ENCODE measurements at regions not wholly inside any gene's neighbourhood (a gene's known extent, or its start where the extent isn't known, plus 50 kb on each side); places are given as distances from the start of the nearest gene placed in this dataset.
"Not testable (repeated sequence)": the region's sequence is repeated elsewhere in the genome, so short reads cannot be mapped to it uniquely, and the experiment has no call there.

DNA sequence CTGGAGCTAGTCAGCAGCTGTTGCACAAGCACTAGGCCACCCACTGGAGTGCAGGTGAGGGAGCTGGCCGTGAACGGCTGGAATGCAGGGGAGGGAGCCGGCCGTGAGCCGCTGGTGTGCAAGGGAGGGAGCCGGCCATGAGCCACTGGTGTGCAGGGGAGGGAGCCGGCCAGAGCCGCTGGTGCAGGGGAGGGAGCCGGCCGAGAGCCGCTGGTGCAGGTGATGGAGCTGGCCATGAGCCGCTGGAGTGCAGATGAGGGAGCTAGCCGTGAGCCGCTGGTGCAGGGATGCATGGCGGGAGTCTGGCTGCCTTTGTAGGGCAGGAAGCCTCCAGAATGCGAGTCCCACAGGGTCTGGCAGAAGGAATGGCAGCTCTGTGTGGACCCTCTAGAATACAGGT is 1470.0 kb upstream of the DEFB115 start:
- TF ChIP-seq, protein P1, sequence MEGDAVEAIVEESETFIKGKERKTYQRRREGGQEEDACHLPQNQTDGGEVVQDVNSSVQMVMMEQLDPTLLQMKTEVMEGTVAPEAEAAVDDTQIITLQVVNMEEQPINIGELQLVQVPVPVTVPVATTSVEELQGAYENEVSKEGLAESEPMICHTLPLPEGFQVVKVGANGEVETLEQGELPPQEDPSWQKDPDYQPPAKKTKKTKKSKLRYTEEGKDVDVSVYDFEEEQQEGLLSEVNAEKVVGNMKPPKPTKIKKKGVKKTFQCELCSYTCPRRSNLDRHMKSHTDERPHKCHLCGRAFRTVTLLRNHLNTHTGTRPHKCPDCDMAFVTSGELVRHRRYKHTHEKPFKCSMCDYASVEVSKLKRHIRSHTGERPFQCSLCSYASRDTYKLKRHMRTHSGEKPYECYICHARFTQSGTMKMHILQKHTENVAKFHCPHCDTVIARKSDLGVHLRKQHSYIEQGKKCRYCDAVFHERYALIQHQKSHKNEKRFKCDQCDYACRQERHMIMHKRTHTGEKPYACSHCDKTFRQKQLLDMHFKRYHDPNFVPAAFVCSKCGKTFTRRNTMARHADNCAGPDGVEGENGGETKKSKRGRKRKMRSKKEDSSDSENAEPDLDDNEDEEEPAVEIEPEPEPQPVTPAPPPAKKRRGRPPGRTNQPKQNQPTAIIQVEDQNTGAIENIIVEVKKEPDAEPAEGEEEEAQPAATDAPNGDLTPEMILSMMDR (conservative IDR thresholded peaks at IDR 0.05; ENCODE audit: low read depth, low read length), result not testable (repeated sequence)
- not testable (repeated sequence) for TF ChIP-seq EZH2 (IDR thresholded peaks at IDR 0.05; ENCODE audit: low read length, unreplicated experiment); EZH2phosphoT487 (IDR thresholded peaks at IDR 0.05; ENCODE audit: borderline replicate concordance, low read length)

Data from PC-3 (cell line).